Endothelial cell of umbilical vein (primary cell): ENCODE measurements at regions not wholly inside any gene's neighbourhood (a gene's known extent, or its start where the extent isn't known, plus 50 kb on each side); places are given as distances from the start of the nearest gene placed in this dataset.

Source experiments
- BruUV-seq: library from RNA; stranded (reverse); fragments of 400-500 nt; replicated peaks from 2 replicates; lab custom pipeline; 2021; lab: Mats Ljungman, UMichigan
- CTCF ChIA-PET: fragments of 300-600, 350-600 bp; sonication (Branson Sonifier 250); formaldehyde crosslinking; loops from one replicate; lab custom pipeline; 2021; ENCODE audit warnings: antibody characterized with exemption, inconsistent platforms; lab: Charles Lee
- POLR2A ChIA-PET: fragments of 300-600, 350-600 bp; sonication (Branson Sonifier 250); formaldehyde crosslinking; loops from one replicate; lab custom pipeline; 2021; ENCODE audit warnings: antibody characterized with exemption, inconsistent platforms; lab: Charles Lee
- DNase-seq: peaks from one replicate; pipeline ENCODE4 v3.0.0-alpha.2; 2011; ENCODE audit warnings: low read depth, low spot score
- FAIRE-seq: peaks from 2 replicates; lab custom pipeline; 2011; peaks lifted over from hg19 to GRCh38; lab: Jason Lieb, UNC
- H2AFZ ChIP-seq: 2 replicates; pipeline ENCODE4 v1.6.0; 2012; ENCODE audit warnings: low read depth, low read length, control low read depth, inconsistent platforms
- H3K27ac ChIP-seq: 2 replicates; pipeline ENCODE4 v1.5.1; 2011; ENCODE audit warnings: low read depth, mild to moderate bottlenecking, control low read depth, low read length, moderate library complexity; ENCODE audit not compliant: insufficient read depth
- H3K27me3 ChIP-seq, 2 experiments: 2 replicates each; pipeline versions ENCODE4 v1.6.0 to v1.6.1; 2011; ENCODE audit warnings: low read length in 2 of 2, mixed read lengths in 1 of 2; ENCODE audit not compliant: control insufficient read depth in 2 of 2, insufficient read depth in 2 of 2
- H3K36me3 ChIP-seq, 2 experiments: 2 replicates in 1 of 2; 3 replicates in 1 of 2; pipeline ENCODE4 v1.5.1; 2011; ENCODE audit warnings: low read length in 2 of 2, mild to moderate bottlenecking in 1 of 2, moderate library complexity in 1 of 2; ENCODE audit not compliant: control insufficient read depth in 2 of 2, insufficient read depth in 2 of 2; ENCODE audit errors: extremely low read depth in 1 of 2
- H3K4me1 ChIP-seq: 3 replicates; pipeline ENCODE4 v1.5.1; 2011; ENCODE audit warnings: mild to moderate bottlenecking, low read length; ENCODE audit not compliant: control insufficient read depth, insufficient read depth; ENCODE audit errors: extremely low read depth
- H3K4me2 ChIP-seq: 2 replicates; pipeline ENCODE4 v1.6.1; 2011; ENCODE audit warnings: low read length, control low read depth, mixed read lengths; ENCODE audit not compliant: insufficient read depth
- H3K4me3 ChIP-seq, 3 experiments: fragments of 200-600 bp in 1 of 3; sonication (generic), shearing (Covaris generic) in 1 of 3; replicated peaks in 1 of 3; 2 replicates each; pipeline ENCODE4 v1.5.1; 2011 to 2016; ENCODE audit warnings: control low read depth in 3 of 3, low read length in 3 of 3, mild to moderate bottlenecking in 2 of 3, inconsistent platforms in 1 of 3, low read depth in 1 of 3, moderate library complexity in 1 of 3; ENCODE audit not compliant: insufficient read depth in 1 of 3
- H3K79me2 ChIP-seq: 2 replicates; pipeline ENCODE4 v1.6.0; 2012; ENCODE audit warnings: low read length, inconsistent platforms; ENCODE audit not compliant: control insufficient read depth, insufficient read depth
- H3K9ac ChIP-seq: replicated peaks from 2 replicates; pipeline ENCODE3; 2011; ENCODE audit warnings: low read length, control low read depth; ENCODE audit not compliant: insufficient read depth; ENCODE audit errors: extremely low read depth
- H3K9me1 ChIP-seq: replicated peaks from 3 replicates; pipeline ENCODE4 v1.6.0; 2011; ENCODE audit warnings: mild to moderate bottlenecking, low read length; ENCODE audit not compliant: control insufficient read depth, insufficient read depth; ENCODE audit errors: extremely low read depth
- H3K9me3 ChIP-seq: replicated peaks from 2 replicates; pipeline ENCODE4 v1.5.1; 2012; ENCODE audit warnings: low read length, inconsistent platforms; ENCODE audit not compliant: control insufficient read depth, insufficient read depth
- H4K20me1 ChIP-seq: replicated peaks from 2 replicates; pipeline ENCODE3; 2011; ENCODE audit warnings: mild to moderate bottlenecking, low read length; ENCODE audit not compliant: control insufficient read depth, insufficient read depth; ENCODE audit errors: extremely low read depth
- EZH2 ChIP-seq: IDR thresholded peaks from 2 replicates; pipeline ENCODE4 v1.6.1; 2012; ENCODE audit warnings: borderline replicate concordance, low read depth, mild to moderate bottlenecking, moderate library complexity, low read length, inconsistent platforms; ENCODE audit not compliant: severe bottlenecking
- FOS ChIP-seq: IDR thresholded peaks from 2 replicates; pipeline ENCODE4 v1.6.1; 2011; ENCODE audit warnings: mild to moderate bottlenecking, low read length, moderate library complexity, borderline replicate concordance; ENCODE audit not compliant: insufficient read depth
- GATA2 ChIP-seq: IDR thresholded peaks from 2 replicates; pipeline ENCODE4 v1.7.0; 2011; ENCODE audit warnings: low read depth, mild to moderate bottlenecking, moderate library complexity, mixed read lengths, low read length; ENCODE audit not compliant: insufficient read length, insufficient read depth
- JUN ChIP-seq: IDR thresholded peaks from 2 replicates; pipeline ENCODE4 v1.6.1; 2011; ENCODE audit warnings: borderline replicate concordance, low read depth; ENCODE audit not compliant: insufficient read length, insufficient read depth
- MYC ChIP-seq: IDR thresholded peaks from one replicate; pipeline ENCODE4 v1.6.1; 2011; ENCODE audit warnings: mild to moderate bottlenecking, low read depth, low read length
- POLR2A ChIP-seq: IDR thresholded peaks from 2 replicates; pipeline ENCODE4 v1.6.1; 2012; ENCODE audit warnings: low read depth, mild to moderate bottlenecking, control low read depth, low read length
- POLR2AphosphoS5 ChIP-seq: IDR thresholded peaks from 2 replicates; pipeline ENCODE4 v1.6.1; 2012; ENCODE audit warnings: low read depth, mild to moderate bottlenecking, control low read depth, low read length, moderate library complexity; ENCODE audit not compliant: insufficient read depth
- dilution Hi-C: fragments of 300-500 bp; cut with MboI; formaldehyde crosslinking; loops from one replicate; pipeline ENCODE4 v1.15.0; 2019; ENCODE audit warnings: low sequenced_read_pairs; ENCODE audit not compliant: extremely low pct_ligation_motif_present
- intact Hi-C: fragments of 100-400 bp; cut with micrococcal nuclease; formaldehyde crosslinking; loops from one replicate; pipeline ENCODE4 v1.10.0; 2022
- TF ChIP-seq, protein P1 (sequence below): IDR thresholded peaks from 2 replicates; pipeline ENCODE4 v1.6.1; 2011; ENCODE audit not compliant: insufficient read depth, insufficient read length
- TF ChIP-seq, protein P2 (sequence below), 2 donors: IDR thresholded peaks; 1 replicate in 1 of 2; 2 replicates in 1 of 2; pipeline ENCODE4 v1.5.1; 2011; ENCODE audit warnings: low read length in 2 of 2, mild to moderate bottlenecking in 2 of 2, moderate library complexity in 2 of 2, control low read depth in 1 of 2, inconsistent platforms in 1 of 2, low read depth in 1 of 2; ENCODE audit not compliant: insufficient read depth in 1 of 2; ENCODE audit errors: extremely low read depth in 1 of 2

GRCh38 chrY:15978503-15978902 is 1454.2 kb downstream of the NLGN4Y start:
- FAIRE-seq: no peak
- no peak overlapping the region for H2AFZ ChIP-seq
- DNase-seq: no peak
- H3K79me2 ChIP-seq: no peaks in the 10 kb centered on the region
- BruUV-seq: no TSS peak
- H3K4me2 ChIP-seq: no peak overlapping the region
- TF ChIP-seq, protein P1, sequence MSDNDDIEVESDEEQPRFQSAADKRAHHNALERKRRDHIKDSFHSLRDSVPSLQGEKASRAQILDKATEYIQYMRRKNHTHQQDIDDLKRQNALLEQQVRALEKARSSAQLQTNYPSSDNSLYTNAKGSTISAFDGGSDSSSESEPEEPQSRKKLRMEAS: no peak
- no peak for TF ChIP-seq FOS
- TF ChIP-seq POLR2AphosphoS5: no peak
- TF ChIP-seq JUN: no peak
- TF ChIP-seq, protein P2, sequence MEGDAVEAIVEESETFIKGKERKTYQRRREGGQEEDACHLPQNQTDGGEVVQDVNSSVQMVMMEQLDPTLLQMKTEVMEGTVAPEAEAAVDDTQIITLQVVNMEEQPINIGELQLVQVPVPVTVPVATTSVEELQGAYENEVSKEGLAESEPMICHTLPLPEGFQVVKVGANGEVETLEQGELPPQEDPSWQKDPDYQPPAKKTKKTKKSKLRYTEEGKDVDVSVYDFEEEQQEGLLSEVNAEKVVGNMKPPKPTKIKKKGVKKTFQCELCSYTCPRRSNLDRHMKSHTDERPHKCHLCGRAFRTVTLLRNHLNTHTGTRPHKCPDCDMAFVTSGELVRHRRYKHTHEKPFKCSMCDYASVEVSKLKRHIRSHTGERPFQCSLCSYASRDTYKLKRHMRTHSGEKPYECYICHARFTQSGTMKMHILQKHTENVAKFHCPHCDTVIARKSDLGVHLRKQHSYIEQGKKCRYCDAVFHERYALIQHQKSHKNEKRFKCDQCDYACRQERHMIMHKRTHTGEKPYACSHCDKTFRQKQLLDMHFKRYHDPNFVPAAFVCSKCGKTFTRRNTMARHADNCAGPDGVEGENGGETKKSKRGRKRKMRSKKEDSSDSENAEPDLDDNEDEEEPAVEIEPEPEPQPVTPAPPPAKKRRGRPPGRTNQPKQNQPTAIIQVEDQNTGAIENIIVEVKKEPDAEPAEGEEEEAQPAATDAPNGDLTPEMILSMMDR (IDR thresholded peaks at IDR 0.05; ENCODE audit: extremely low read depth in 1 of 2, insufficient read depth in 1 of 2, low read depth in 1 of 2, low read length in 2 of 2): no peak
- no peak for TF ChIP-seq GATA2
- TF ChIP-seq MYC: no peak
- no peak for TF ChIP-seq POLR2A
- no peak for TF ChIP-seq EZH2
- no peaks in the 10 kb centered on the region for H4K20me1 ChIP-seq
- no peak overlapping the region for H3K27ac ChIP-seq
- CTCF ChIA-PET: no interaction called here
- no peaks in the 10 kb centered on the region for H3K9me3 ChIP-seq
- dilution Hi-C loops (no loop called here), intact Hi-C loops (no loop called here)
- no peak overlapping the region for H3K9ac ChIP-seq
- H3K27me3 ChIP-seq: no peaks in the 10 kb centered on the region
- H3K36me3 ChIP-seq: no peaks in the 10 kb centered on the region
- no peaks in the 10 kb centered on the region for H3K9me1 ChIP-seq
- no peak overlapping the region for H3K4me3 ChIP-seq
- POLR2A ChIA-PET: no interaction called here
- no peaks in the 10 kb centered on the region for H3K4me1 ChIP-seq
